HepG2 (cell line): ENCODE measurements at regions not wholly inside any gene's neighbourhood (a gene's known extent, or its start where the extent isn't known, plus 50 kb on each side); places are given as distances from the start of the nearest gene placed in this dataset.

Experiments used
- ATAC-seq: fragments of 200-7000 bp; cut with Tn5 transposase; 3 replicates; pipeline ENCODE4 v1.9.1; 2020; ENCODE audit warnings: mild to moderate bottlenecking, moderate library complexity
- BruUV-seq: library from RNA; stranded (reverse); fragments of 400-500 nt; replicated peaks from 2 replicates; lab custom pipeline; 2021; lab: Mats Ljungman, UMichigan
- CTCF ChIA-PET: fragments of 300-600 bp; formaldehyde crosslinking; extraction: SDS; loops from one replicate; lab custom pipeline; 2021; ENCODE audit warnings: low total read pairs, inconsistent platforms, low intra/inter-chr PET ratio; lab: Yijun Ruan, JAX
- POLR2A ChIA-PET: fragments of 350-600 bp; sonication (Branson Sonifier 250); formaldehyde crosslinking; loops from one replicate; lab custom pipeline; 2020; ENCODE audit warnings: antibody characterized with exemption, inconsistent platforms; lab: Yijun Ruan, JAX
- DNase-seq: peaks from one replicate; pipeline ENCODE4 v3.0.0-alpha.2; 2015; ENCODE audit warnings: low spot score
- FAIRE-seq: peaks from 3 replicates; lab custom pipeline; 2011; peaks lifted over from hg19 to GRCh38; lab: Jason Lieb, UNC
- H2AFZ ChIP-seq: one replicate; pipeline ENCODE4 v1.6.1; 2011; ENCODE audit warnings: low read length, inconsistent platforms
- H3K27ac ChIP-seq: fragments of 300-600 bp; 3 replicates; pipeline ENCODE4 v1.8.0; 2011; ENCODE audit warnings: mixed run types, mild to moderate bottlenecking, mixed read lengths, low read length, inconsistent platforms; ENCODE audit not compliant: insufficient read depth; ENCODE audit errors: extremely low read length
- H3K27me3 ChIP-seq, 2 experiments: fragments of 200-600 bp in 1 of 2; 2 replicates in 1 of 2; 3 replicates in 1 of 2; pipeline versions ENCODE4 v1.6.0 to v1.8.0; 2011; ENCODE audit warnings: low read length in 2 of 2, mild to moderate bottlenecking in 2 of 2, moderate library complexity in 2 of 2, inconsistent platforms in 1 of 2; ENCODE audit not compliant: insufficient read depth in 2 of 2, control insufficient read depth in 1 of 2
- H3K36me3 ChIP-seq, 2 experiments: fragments of 200-600 bp in 1 of 2; replicated peaks in 1 of 2; 2 replicates in 1 of 2; 3 replicates in 1 of 2; pipeline versions ENCODE4 v1.5.1 to v1.8.0; 2011; ENCODE audit warnings: low read length in 2 of 2, inconsistent platforms in 1 of 2; ENCODE audit not compliant: insufficient read depth in 2 of 2, control insufficient read depth in 1 of 2
- H3K4me1 ChIP-seq: 2 replicates; pipeline ENCODE4 v1.5.1; 2012; ENCODE audit warnings: low read length, inconsistent platforms; ENCODE audit not compliant: insufficient read depth
- H3K4me2 ChIP-seq: 2 replicates; pipeline ENCODE4 v1.6.0; 2011; ENCODE audit warnings: low read depth, low read length, inconsistent platforms
- H3K4me3 ChIP-seq, 3 experiments: fragments of 200-600 bp in 1 of 3; sonication (generic), shearing (Covaris generic) in 1 of 3; replicated peaks in 1 of 3; 2 replicates each; pipeline ENCODE4 v1.5.1; 2011 to 2016; ENCODE audit warnings: low read length in 3 of 3, inconsistent platforms in 2 of 3, low read depth in 2 of 3, mild to moderate bottlenecking in 2 of 3, control low read depth in 1 of 3, mixed read lengths in 1 of 3; ENCODE audit not compliant: insufficient read depth in 1 of 3
- H3K79me2 ChIP-seq: one replicate; pipeline ENCODE4 v1.6.1; 2011; ENCODE audit warnings: low read length, inconsistent platforms; ENCODE audit not compliant: insufficient read depth
- H3K9ac ChIP-seq: 2 replicates; pipeline ENCODE4 v1.6.0; 2011; ENCODE audit warnings: mild to moderate bottlenecking, low read depth, low read length, inconsistent platforms; ENCODE audit not compliant: insufficient read depth
- H3K9me3 ChIP-seq: 2 replicates; pipeline ENCODE4 v1.5.1; 2012; ENCODE audit warnings: mild to moderate bottlenecking, low read length
- H4K20me1 ChIP-seq: 2 replicates; pipeline ENCODE4 v1.6.0; 2011; ENCODE audit warnings: inconsistent platforms, mild to moderate bottlenecking, low read length, moderate library complexity; ENCODE audit not compliant: insufficient read depth
- ELF4 ChIP-seq: sonication (generic); formaldehyde crosslinking; IDR thresholded peaks from 2 replicates; pipeline ENCODE4 v1.5.0; 2020; ENCODE audit warnings: missing genetic modification reagents, mild to moderate bottlenecking, moderate library complexity, borderline replicate concordance
- MEF2D ChIP-seq: sonication (generic); formaldehyde crosslinking; IDR thresholded peaks from 2 replicates; pipeline ENCODE4 v1.5.1; 2020; ENCODE audit warnings: mild to moderate bottlenecking, missing genetic modification reagents
- MNT ChIP-seq: fragments of 450-650 bp; IDR thresholded peaks from 2 replicates; pipeline ENCODE4 v1.6.1; 2016
- PITX1 ChIP-seq: sonication (generic); formaldehyde crosslinking; IDR thresholded peaks from 2 replicates; pipeline ENCODE4 v1.5.1; 2020; ENCODE audit warnings: mild to moderate bottlenecking, missing genetic modification reagents
- SIX4 ChIP-seq: sonication (generic); formaldehyde crosslinking; IDR thresholded peaks from 2 replicates; pipeline ENCODE4 v1.4.0; 2020; ENCODE audit warnings: missing genetic modification reagents
- SP5 ChIP-seq: IDR thresholded peaks from 2 replicates; pipeline ENCODE4 v1.6.1; 2016; ENCODE audit warnings: low read depth, borderline replicate concordance
- SUZ12 ChIP-seq: fragments of 150-350 bp; IDR thresholded peaks from 2 replicates; pipeline ENCODE4 v1.6.1; 2014; ENCODE audit warnings: low read depth, low read length
- TOE1 ChIP-seq: sonication (generic); formaldehyde crosslinking; IDR thresholded peaks from 2 replicates; pipeline ENCODE4 v1.4.0; 2020; ENCODE audit warnings: mild to moderate bottlenecking, missing genetic modification reagents
- YEATS2 ChIP-seq: sonication (generic); formaldehyde crosslinking; IDR thresholded peaks from 2 replicates; pipeline ENCODE4 v1.4.0; 2020; ENCODE audit warnings: missing genetic modification reagents, borderline replicate concordance
- YY1 ChIP-seq: IDR thresholded peaks from 2 replicates; pipeline ENCODE4 v1.6.1; 2011; ENCODE audit warnings: low read length, low read depth, moderate library complexity, mild to moderate bottlenecking; ENCODE audit not compliant: insufficient read depth, insufficient replicate concordance
- ZNF3 ChIP-seq: IDR thresholded peaks from 2 replicates; pipeline ENCODE4 v1.7.0; 2017; ENCODE audit warnings: inconsistent platforms
- ZNF670 ChIP-seq: sonication (generic); formaldehyde crosslinking; IDR thresholded peaks from 2 replicates; pipeline ENCODE4 v1.8.0; 2022; ENCODE audit warnings: mild to moderate bottlenecking, missing genetic modification reagents, borderline replicate concordance
- ZNF691 ChIP-seq: sonication (generic); formaldehyde crosslinking; IDR thresholded peaks from 2 replicates; pipeline ENCODE4 v1.4.0; 2020; ENCODE audit warnings: missing genetic modification reagents, low read depth, mild to moderate bottlenecking, borderline replicate concordance
- ZNF776 ChIP-seq: sonication (generic); formaldehyde crosslinking; IDR thresholded peaks from 2 replicates; pipeline ENCODE4 v1.4.0; 2020; ENCODE audit warnings: mild to moderate bottlenecking, missing genetic modification reagents
- WGBS: methylation state at CpG from one replicate; pipeline ENCODE4 v1.1.6; 2017; ENCODE audit warnings: low lambda C conversion rate; 5-methylcytosine and 5-hydroxymethylcytosine counted together
- in situ Hi-C: cut with HindIII; loops from 2 replicates; pipeline ENCODE4 v1.10.0; 2017; ENCODE audit warnings: low pct_unique_long_range_greater_than_20kb; ENCODE audit not compliant: extremely low pct_ligation_motif_present
- intact Hi-C: fragments of 100-400 bp; cut with micrococcal nuclease; formaldehyde crosslinking; loops from one replicate; pipeline ENCODE4 v1.10.0; 2022; ENCODE audit not compliant: unreplicated experiment
- small RNA-seq, 3 experiments: library from RNA; depleted of rRNA; stranded (forward); fragments of <200 nt; gene quantifications; one replicate each; pipeline ENCODE3, GENCODE V24; 2012; ENCODE audit warnings: low read depth in 2 of 3, low replicate concordance in 1 of 3; ENCODE audit not compliant: insufficient read length in 3 of 3, insufficient read depth in 2 of 3

DNA sequence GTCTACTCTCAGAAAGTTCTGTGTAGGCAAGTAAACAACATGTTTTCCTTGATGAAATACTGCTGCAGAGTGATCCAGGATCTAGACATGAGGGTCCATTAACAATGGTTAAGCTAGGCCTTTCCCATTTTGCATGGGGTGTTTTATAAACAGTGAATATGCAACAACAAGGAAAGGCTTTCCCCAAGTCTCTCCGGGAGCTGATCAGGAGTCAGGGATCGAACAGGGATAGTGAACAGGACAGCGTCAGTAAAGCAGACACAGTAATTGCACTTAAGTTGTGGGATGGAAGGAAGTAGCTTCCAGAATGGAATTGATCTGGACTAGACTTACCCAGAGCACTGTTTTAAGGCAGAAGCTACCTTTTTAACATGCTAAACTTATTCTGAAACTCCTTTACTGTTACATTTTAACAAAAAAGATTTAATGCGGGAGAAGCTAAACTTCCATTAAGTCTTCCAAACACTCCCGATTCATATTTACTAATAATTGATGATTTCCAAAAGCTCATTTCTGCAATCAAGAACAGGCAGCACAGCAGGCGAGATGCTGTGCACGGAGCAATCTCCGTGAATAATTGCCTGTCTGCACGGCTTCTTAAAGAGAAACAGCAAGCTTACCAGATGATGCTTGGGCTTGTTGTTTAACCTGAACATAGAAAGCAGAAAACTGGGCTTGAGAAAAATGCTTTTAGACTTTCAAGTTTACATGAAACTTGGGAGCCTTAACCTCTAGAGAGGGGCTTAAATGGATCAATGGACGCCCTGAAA is 50.3 kb upstream of the DOCK1 start:
- H3K36me3 ChIP-seq: no peaks in the 10 kb centered on the region
- no peak for DNase-seq
- H3K4me3 ChIP-seq: no peak overlapping the region
- POLR2A ChIA-PET: no interaction called here
- peaks cover 4 to 23% of the 10 kb centered on the region in 2 experiments; a peak in 2 of 5 replicates for H3K27me3 ChIP-seq
- H3K9ac ChIP-seq: no peak overlapping the region
- no TSS peak for BruUV-seq
- no peak overlapping the region for H3K4me2 ChIP-seq
- no peaks in the 10 kb centered on the region for H3K9me3 ChIP-seq
- ATAC-seq: no peak
- H3K79me2 ChIP-seq: no peaks in the 10 kb centered on the region
- WGBS: 31% methylated on average over 10 of the region's 10 CpGs
- FAIRE-seq: no peak
- H4K20me1 ChIP-seq: no peaks in the 10 kb centered on the region
- H3K27ac ChIP-seq: no peak overlapping the region
- CTCF ChIA-PET: no interaction called here
- H3K4me1 ChIP-seq: no peaks in the 10 kb centered on the region
- H2AFZ ChIP-seq: no peak overlapping the region
- TF ChIP-seq ZNF670 (no peak), ZNF776 (CRISPR knock-in tag) (no peak), ELF4 (CRISPR knock-in tag) (no peak), SIX4 (no peak), YY1 (no peak), PITX1 (CRISPR knock-in tag) (no peak), ZNF3 (CRISPR knock-in tag) (no peak), ZNF691 (no peak), SUZ12 (no peak), MEF2D (CRISPR knock-in tag) (no peak), YEATS2 (CRISPR knock-in tag) (no peak), TOE1 (CRISPR knock-in tag) (no peak), MNT (no peak), SP5 (CRISPR knock-in tag) (no peak)
- TF ChIP-seq, all 625 proteins: peak for 0
- in situ Hi-C loops (no loop called here), intact Hi-C loops (no loop called here)

Small RNA genes in the stretch of these regions (small RNA-seq; reads per million reads assigned to genes)
- 0 reads per million in 3 experiments for gene RF00271
